Fibroblast of lung (primary cell): ENCODE measurements at regions not wholly inside any gene's neighbourhood (a gene's known extent, or its start where the extent isn't known, plus 50 kb on each side); places are given as distances from the start of the nearest gene placed in this dataset.

ENCODE experiments used
- DNase-seq, 2 donors: peaks; one replicate each; pipeline versions ENCODE4 v3.0.0 to v3.0.0-alpha.2; 2010; ENCODE audit warnings: low read depth in 2 of 2
- H2AFZ ChIP-seq: 2 replicates; pipeline ENCODE4 v1.5.1; 2012; ENCODE audit warnings: low read length, control low read depth, inconsistent platforms
- H3K27ac ChIP-seq: 2 replicates; pipeline ENCODE4 v1.5.1; 2011; ENCODE audit warnings: low read length, control low read depth; ENCODE audit not compliant: insufficient read depth
- H3K27me3 ChIP-seq: 2 replicates; pipeline ENCODE4 v1.5.1; 2011; ENCODE audit warnings: mild to moderate bottlenecking, low read length; ENCODE audit not compliant: control insufficient read depth, insufficient read depth
- H3K36me3 ChIP-seq: 2 replicates; pipeline ENCODE4 v1.5.1; 2011; ENCODE audit warnings: low read length; ENCODE audit not compliant: control insufficient read depth, insufficient read depth
- H3K4me1 ChIP-seq: 2 replicates; pipeline ENCODE4 v1.5.1; 2011; ENCODE audit warnings: low read length; ENCODE audit not compliant: control insufficient read depth, insufficient read depth; ENCODE audit errors: extremely low read depth
- H3K4me2 ChIP-seq: 2 replicates; pipeline ENCODE4 v1.5.1; 2011; ENCODE audit warnings: low read length, control low read depth; ENCODE audit not compliant: insufficient read depth; ENCODE audit errors: extremely low read depth
- H3K4me3 ChIP-seq, 4 experiments: fragments of 200-600 bp in 1 of 4; sonication (generic) in 1 of 4; replicated peaks in 1 of 4; 2 replicates each; pipeline ENCODE4 v1.5.1; 2011 to 2016; ENCODE audit warnings: low read length in 4 of 4, low read depth in 3 of 4, mild to moderate bottlenecking in 3 of 4, control low read depth in 2 of 4, inconsistent platforms in 1 of 4, mixed read lengths in 1 of 4; ENCODE audit not compliant: insufficient read depth in 1 of 4; ENCODE audit errors: control extremely low read depth in 1 of 4
- H3K79me2 ChIP-seq: 2 replicates; pipeline ENCODE4 v1.5.1; 2012; ENCODE audit warnings: mild to moderate bottlenecking, low read length, inconsistent platforms; ENCODE audit not compliant: control insufficient read depth, insufficient read depth
- H3K9ac ChIP-seq: 2 replicates; pipeline ENCODE4 v1.5.1; 2011; ENCODE audit warnings: mild to moderate bottlenecking, low read length, control low read depth; ENCODE audit not compliant: insufficient read depth
- H3K9me3 ChIP-seq: 2 replicates; pipeline ENCODE4 v1.5.1; 2012; ENCODE audit warnings: low read depth, low read length; ENCODE audit not compliant: control insufficient read depth, insufficient read depth
- H4K20me1 ChIP-seq: 2 replicates; pipeline ENCODE4 v1.5.1; 2011; ENCODE audit warnings: low read length; ENCODE audit not compliant: control insufficient read depth, insufficient read depth; ENCODE audit errors: extremely low read depth
- CTCF ChIP-seq, 2 donors: IDR thresholded peaks in 1 of 2; conservative IDR thresholded peaks in 1 of 2; 1 replicate in 1 of 2; 2 replicates in 1 of 2; pipeline ENCODE4 v1.5.1; 2011 to 2012; ENCODE audit warnings: low read length in 2 of 2, control low read depth in 1 of 2, inconsistent platforms in 1 of 2, low read depth in 1 of 2, mild to moderate bottlenecking in 1 of 2
- EZH2 ChIP-seq: IDR thresholded peaks from 2 replicates; pipeline ENCODE4 v1.5.1; 2012; ENCODE audit warnings: low read length, control low read depth, mild to moderate bottlenecking; ENCODE audit errors: missing control alignments

DNA sequence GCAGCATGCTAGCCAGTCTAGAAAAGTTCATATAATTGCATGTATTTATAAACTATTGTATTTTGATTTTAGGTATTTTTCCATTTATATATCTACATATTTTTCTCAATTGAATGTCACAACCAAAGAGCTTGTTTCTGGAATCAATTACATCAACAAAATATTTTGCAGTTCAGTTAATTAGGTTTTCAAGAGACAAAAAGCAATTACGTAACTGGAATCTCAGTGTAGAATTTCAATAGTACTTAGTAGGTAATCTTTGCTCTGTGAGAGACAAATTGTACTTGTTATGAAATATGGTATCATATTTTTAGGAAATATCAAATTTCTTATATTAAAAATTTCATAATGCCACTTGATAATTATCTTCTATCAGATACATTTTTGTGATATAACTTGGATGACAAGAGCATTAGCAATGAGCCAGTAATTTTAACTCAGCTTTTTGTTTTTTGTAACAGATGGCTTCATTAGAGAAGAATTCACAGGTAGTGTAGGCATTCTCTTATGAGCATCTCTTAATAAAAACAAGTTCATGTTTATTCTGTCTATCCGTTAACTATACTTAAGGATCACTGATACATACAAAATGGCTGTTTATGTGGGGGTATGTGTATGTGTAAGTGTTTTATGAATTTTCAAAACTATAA is 774.7 kb downstream of the C12orf50 start:
- Histone ChIP-seq H3K9me3 (no peaks in the 10 kb centered on the region), H3K79me2 (no peaks in the 10 kb centered on the region), H3K4me2 (no peak overlapping the region), H3K9ac (no peak overlapping the region), H3K36me3 (no peaks in the 10 kb centered on the region), H3K4me3 (no peak overlapping the region), H3K4me1 (no peaks in the 10 kb centered on the region), H2AFZ (no peak overlapping the region), H4K20me1 (no peaks in the 10 kb centered on the region), H3K27ac (no peak overlapping the region), H3K27me3 (no peaks in the 10 kb centered on the region)
- DNase-seq, result no peak
- TF ChIP-seq CTCF (conservative IDR thresholded peaks at IDR 0.05 in 1 of 2, IDR thresholded peaks at IDR 0.05 in 1 of 2; ENCODE audit: low read depth in 1 of 2, low read length in 2 of 2) (no peak), EZH2 (no peak)

GRCh38 chr12:87253157-87253556 is 776.0 kb downstream of the C12orf50 start:
- Histone ChIP-seq H3K27me3 (no peaks in the 10 kb centered on the region), H3K27ac (no peak overlapping the region), H3K4me3 (no peak overlapping the region), H3K36me3 (no peaks in the 10 kb centered on the region), H3K4me2 (no peak overlapping the region), H2AFZ (no peak overlapping the region), H3K9ac (no peak overlapping the region), H3K9me3 (no peaks in the 10 kb centered on the region), H4K20me1 (no peaks in the 10 kb centered on the region), H3K4me1 (no peaks in the 10 kb centered on the region), H3K79me2 (no peaks in the 10 kb centered on the region)
- peak in 1 of 2 donors; percentile 6 for DNase-seq
- TF ChIP-seq EZH2 (no peak), CTCF (conservative IDR thresholded peaks at IDR 0.05 in 1 of 2, IDR thresholded peaks at IDR 0.05 in 1 of 2; ENCODE audit: low read depth in 1 of 2, low read length in 2 of 2) (no peak)

- no peaks in the 10 kb centered on the region for H3K36me3 ChIP-seq
- no peak overlapping the region for H3K4me3 ChIP-seq
- no peaks in the 10 kb centered on the region for H3K79me2 ChIP-seq
- H2AFZ ChIP-seq, result no peak overlapping the region
- no peak overlapping the region for H3K9ac ChIP-seq
- H3K27ac ChIP-seq, result no peak overlapping the region
- no peak for DNase-seq
- no peaks in the 10 kb centered on the region for H3K9me3 ChIP-seq
- no peaks in the 10 kb centered on the region for H4K20me1 ChIP-seq
- H3K4me2 ChIP-seq, result no peak overlapping the region
- no peaks in the 10 kb centered on the region for H3K4me1 ChIP-seq
- no peaks in the 10 kb centered on the region for H3K27me3 ChIP-seq
- TF ChIP-seq EZH2 (no peak), CTCF (conservative IDR thresholded peaks at IDR 0.05 in 1 of 2, IDR thresholded peaks at IDR 0.05 in 1 of 2; ENCODE audit: low read depth in 1 of 2, low read length in 2 of 2) (no peak)
These were observed 782.5 kb downstream of the C12orf50 start for GRCh38 chr12:87246726-87247125.
